ENCODE measurements at regions not wholly inside any gene's neighbourhood (a gene's known extent, or its start where the extent isn't known, plus 50 kb on each side); places are given as distances from the start of the nearest gene placed in this dataset.
A peak's percentile ranks its signal among the peaks of the same experiment; 100 is the strongest.

- no peak overlapping the region for H3K4me3 ChIP-seq (ENCODE audit: severe bottlenecking)
- no peaks in the 10 kb centered on the region for H3K9me3 ChIP-seq (ENCODE audit: severe bottlenecking)
- no peaks in the 10 kb centered on the region for H3K27me3 ChIP-seq (ENCODE audit: insufficient read depth, poor library complexity, severe bottlenecking)
- DNase-seq (ENCODE audit: low spot score): no peak
- peak; percentile 30 for ATAC-seq (ENCODE audit: low read depth)
- H3K4me1 ChIP-seq (ENCODE audit: insufficient read depth, poor library complexity, severe bottlenecking): peaks cover 84% of the 10 kb centered on the region
- TF ChIP-seq CTCF (IDR thresholded peaks at IDR 0.05; ENCODE audit: poor library complexity, severe bottlenecking): no peak
- H3K36me3 ChIP-seq (ENCODE audit: low read depth): peaks cover 95% of the 10 kb centered on the region
- peak overlapping the region; percentile 97 for H3K27ac ChIP-seq (ENCODE audit: poor library complexity, severe bottlenecking)
Observed at GRCh38 chrX:45758738-45759397, 558.2 kb upstream of the DIPK2B start.

DNA sequence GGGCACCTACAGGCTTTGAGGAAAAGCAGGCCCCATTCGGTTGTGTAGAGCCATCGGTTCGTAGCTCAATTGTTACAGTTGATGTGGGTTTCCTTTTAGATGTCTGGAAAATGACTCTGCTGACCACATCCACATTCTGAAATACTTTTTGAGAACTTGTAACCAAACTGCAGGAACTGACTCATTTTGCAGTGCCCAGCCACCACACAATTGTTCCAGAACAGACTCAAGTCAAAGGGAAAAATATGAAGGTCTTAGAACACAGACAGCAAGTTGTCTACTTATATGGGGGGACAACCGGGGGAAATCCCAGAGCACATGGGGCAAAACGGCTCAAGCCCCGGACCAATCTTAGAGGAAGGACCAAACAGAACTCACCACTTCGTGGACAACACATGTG is 557.6 kb upstream of the DIPK2B start:
- peaks cover 80% of the 10 kb centered on the region for H3K4me1 ChIP-seq (ENCODE audit: insufficient read depth, poor library complexity, severe bottlenecking)
- ATAC-seq (ENCODE audit: low read depth) (peak; percentile 39), DNase-seq (ENCODE audit: low spot score) (no peak)
- peak overlapping the region; percentile 97 for H3K27ac ChIP-seq (ENCODE audit: poor library complexity, severe bottlenecking)
- H3K9me3 ChIP-seq (ENCODE audit: severe bottlenecking): no peaks in the 10 kb centered on the region
- H3K27me3 ChIP-seq (ENCODE audit: insufficient read depth, poor library complexity, severe bottlenecking): no peaks in the 10 kb centered on the region
- no peak for TF ChIP-seq CTCF (IDR thresholded peaks at IDR 0.05; ENCODE audit: poor library complexity, severe bottlenecking)
- no peak overlapping the region for H3K4me3 ChIP-seq (ENCODE audit: severe bottlenecking)
- peaks cover 94% of the 10 kb centered on the region for H3K36me3 ChIP-seq (ENCODE audit: low read depth)

DNA sequence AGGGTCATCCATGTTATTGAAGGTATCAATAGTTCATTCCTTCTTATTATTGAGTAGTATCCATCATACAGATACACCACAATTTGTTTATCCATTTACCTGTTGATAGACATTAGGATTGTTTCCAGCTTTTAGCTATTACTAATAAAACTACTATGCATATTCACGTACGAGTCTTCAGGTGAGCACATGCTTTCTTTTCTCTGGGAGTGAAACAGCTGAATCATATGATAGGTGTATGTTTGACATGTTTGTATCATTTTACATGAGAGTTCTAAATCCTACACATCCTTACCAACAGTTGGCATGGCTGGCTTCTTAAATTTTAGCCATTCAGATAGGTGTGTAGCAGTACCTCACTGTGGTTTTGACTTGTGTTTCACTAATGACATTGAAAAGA is 556.6 kb upstream of the DIPK2B start:
- Histone ChIP-seq H3K36me3 (ENCODE audit: low read depth) (peaks cover 94% of the 10 kb centered on the region), H3K4me3 (ENCODE audit: severe bottlenecking) (no peak overlapping the region), H3K27ac (ENCODE audit: poor library complexity, severe bottlenecking) (peak overlapping the region; percentile 97), H3K4me1 (ENCODE audit: insufficient read depth, poor library complexity, severe bottlenecking) (peaks cover 80% of the 10 kb centered on the region), H3K27me3 (ENCODE audit: insufficient read depth, poor library complexity, severe bottlenecking) (no peaks in the 10 kb centered on the region), H3K9me3 (ENCODE audit: severe bottlenecking) (no peaks in the 10 kb centered on the region)
- DNase-seq (ENCODE audit: low spot score) (no peak), ATAC-seq (ENCODE audit: low read depth) (no peak)
- TF ChIP-seq CTCF (IDR thresholded peaks at IDR 0.05; ENCODE audit: poor library complexity, severe bottlenecking): no peak

- ATAC-seq (ENCODE audit: low read depth) (no peak), DNase-seq (ENCODE audit: low spot score) (no peak)
- Histone ChIP-seq H3K4me3 (ENCODE audit: severe bottlenecking) (no peak overlapping the region), H3K27ac (ENCODE audit: poor library complexity, severe bottlenecking) (peak overlapping the region; percentile 97), H3K36me3 (ENCODE audit: low read depth) (peaks cover 94% of the 10 kb centered on the region), H3K4me1 (ENCODE audit: insufficient read depth, poor library complexity, severe bottlenecking) (peaks cover 80% of the 10 kb centered on the region), H3K9me3 (ENCODE audit: severe bottlenecking) (no peaks in the 10 kb centered on the region), H3K27me3 (ENCODE audit: insufficient read depth, poor library complexity, severe bottlenecking) (no peaks in the 10 kb centered on the region)
- no peak for TF ChIP-seq CTCF (IDR thresholded peaks at IDR 0.05; ENCODE audit: poor library complexity, severe bottlenecking)
Observed at GRCh38 chrX:45756557-45756956, 555.9 kb upstream of the DIPK2B start.

GRCh38 chrX:45755703-45756102 is 555.0 kb upstream of the DIPK2B start:
- peak overlapping the region; percentile 97 for H3K27ac ChIP-seq (ENCODE audit: poor library complexity, severe bottlenecking)
- H3K4me3 ChIP-seq (ENCODE audit: severe bottlenecking): no peak overlapping the region
- TF ChIP-seq CTCF (IDR thresholded peaks at IDR 0.05; ENCODE audit: poor library complexity, severe bottlenecking): no peak
- H3K36me3 ChIP-seq (ENCODE audit: low read depth): peaks cover 94% of the 10 kb centered on the region
- ATAC-seq (ENCODE audit: low read depth) (no peak), DNase-seq (ENCODE audit: low spot score) (no peak)
- no peaks in the 10 kb centered on the region for H3K27me3 ChIP-seq (ENCODE audit: insufficient read depth, poor library complexity, severe bottlenecking)
- H3K9me3 ChIP-seq (ENCODE audit: severe bottlenecking): no peaks in the 10 kb centered on the region
- H3K4me1 ChIP-seq (ENCODE audit: insufficient read depth, poor library complexity, severe bottlenecking): peaks cover 80% of the 10 kb centered on the region

Measured in RWPE2 (cell line).